Spleen (tissue), 7 donors: ENCODE measurements at regions not wholly inside any gene's neighbourhood (a gene's known extent, or its start where the extent isn't known, plus 50 kb on each side); places are given as distances from the start of the nearest gene placed in this dataset.

ENCODE experiments used
- CTCF ChIP-seq, 11 experiments: fragments of 200-600 bp in 7 of 11; fragments of 450-650 bp in 4 of 11; sonication (generic) in 4 of 11; IDR thresholded peaks in 8 of 11; conservative IDR thresholded peaks in 3 of 11; 1 replicate in 7 of 11; 2 replicates in 4 of 11; pipeline versions ENCODE4 v1.4.0 to v1.8.0; 2016 to 2021; ENCODE audit warnings: antibody characterized with exemption in 11 of 11, inconsistent platforms in 4 of 11, mild to moderate bottlenecking in 1 of 11
- POLR2AphosphoS5 ChIP-seq, 3 donors: sonication (generic); formaldehyde crosslinking; IDR thresholded peaks; one replicate each; pipeline ENCODE4 v1.5.1; 2017; ENCODE audit warnings: antibody characterized with exemption in 3 of 3
- donor health status: DM: no; HTN: no; CAD: no; lungs with moderate emphysema.
- donor health status: DM: no; HTN: no; CAD: no.
- donor health status: DM: no; HTN: no; CAD: no.

- TF ChIP-seq POLR2AphosphoS5 (IDR thresholded peaks at IDR 0.05) (no peak), CTCF (IDR thresholded peaks at IDR 0.05 in 8 of 11, conservative IDR thresholded peaks at IDR 0.05 in 3 of 11) (no peak)
Measured at GRCh38 chr2:185436787-185437372, 301.7 kb upstream of the FSIP2 start.
